IMR-90 (cell line): ENCODE measurements at regions not wholly inside any gene's neighbourhood (a gene's known extent, or its start where the extent isn't known, plus 50 kb on each side); places are given as distances from the start of the nearest gene placed in this dataset.

Experiments
- ATAC-seq: fragments of 200-7000 bp; cut with Tn5 transposase; 2 replicates; pipeline ENCODE4 v1.9.1; 2020; ENCODE audit warnings: low read depth, mild to moderate bottlenecking, moderate library complexity
- BruUV-seq: library from RNA; stranded (reverse); fragments of 400-500 nt; replicated peaks from 2 replicates; lab custom pipeline; 2021; lab: Mats Ljungman, UMichigan
- CTCF ChIA-PET: fragments of 300-600 bp; formaldehyde crosslinking; extraction: SDS; loops from one replicate; lab custom pipeline; 2021; ENCODE audit warnings: antibody characterized with exemption; lab: Yijun Ruan, JAX
- POLR2A ChIA-PET: fragments of 300-600 bp; sonication (Branson Sonifier 250); formaldehyde crosslinking; loops from one replicate; lab custom pipeline; 2022; ENCODE audit warnings: antibody characterized with exemption; ENCODE audit not compliant: unreplicated experiment; lab: Charles Lee
- DNase-seq: peaks from one replicate; pipeline ENCODE4 v3.0.0; 2013
- H2AFZ ChIP-seq: replicated peaks from 2 replicates; pipeline ENCODE3; 2013; ENCODE audit warnings: low read length, mild to moderate bottlenecking; ENCODE audit not compliant: poor library complexity
- H2AK5ac ChIP-seq: 2 replicates; pipeline ENCODE4 v1.6.1; 2013; ENCODE audit warnings: low read depth, low read length, inconsistent platforms
- H2AK9ac ChIP-seq: replicated peaks from 2 replicates; pipeline ENCODE3; 2013; ENCODE audit warnings: mild to moderate bottlenecking, low read depth, low read length, moderate library complexity; ENCODE audit not compliant: poor library complexity
- H2BK120ac ChIP-seq: 2 replicates; pipeline ENCODE4 v1.6.1; 2013; ENCODE audit warnings: low read depth, low read length, inconsistent platforms
- H2BK15ac ChIP-seq: 3 replicates; pipeline ENCODE4 v1.6.1; 2013; ENCODE audit warnings: low read depth, low read length, inconsistent platforms
- H2BK20ac ChIP-seq: 2 replicates; pipeline ENCODE4 v1.6.1; 2013; ENCODE audit warnings: low read depth, mild to moderate bottlenecking, inconsistent platforms, low read length, moderate library complexity
- H2BK5ac ChIP-seq: 2 replicates; pipeline ENCODE4 v1.6.1; 2013; ENCODE audit warnings: mild to moderate bottlenecking, low read depth, low read length, inconsistent platforms; ENCODE audit not compliant: poor library complexity, severe bottlenecking
- H3K14ac ChIP-seq: replicated peaks from 2 replicates; pipeline ENCODE4 v1.6.1; 2013; ENCODE audit warnings: low read depth, low read length, inconsistent platforms
- H3K18ac ChIP-seq: 2 replicates; pipeline ENCODE4 v1.6.1; 2013; ENCODE audit warnings: low read depth, low read length, control low read depth
- H3K23ac ChIP-seq: 2 replicates; pipeline ENCODE4 v1.6.1; 2013; ENCODE audit warnings: low read depth, low read length, inconsistent platforms
- H3K27ac ChIP-seq: 2 replicates; pipeline ENCODE4 v1.5.1; 2013; ENCODE audit warnings: mild to moderate bottlenecking, control low read depth, low read length; ENCODE audit not compliant: insufficient read depth
- H3K27me3 ChIP-seq: 2 replicates; pipeline ENCODE4 v1.6.1; 2013; ENCODE audit warnings: low read length; ENCODE audit not compliant: control insufficient read depth, insufficient read depth
- H3K36me3 ChIP-seq: 2 replicates; pipeline ENCODE4 v1.6.1; 2013; ENCODE audit warnings: low read length, mixed read lengths; ENCODE audit not compliant: control insufficient read depth, insufficient read depth
- H3K4ac ChIP-seq: 2 replicates; pipeline ENCODE4 v1.6.1; 2013; ENCODE audit warnings: low read depth, low read length, inconsistent platforms
- H3K4me1 ChIP-seq: 2 replicates; pipeline ENCODE4 v1.6.1; 2013; ENCODE audit warnings: low read length, mixed read lengths; ENCODE audit not compliant: control insufficient read depth, insufficient read depth
- H3K4me2 ChIP-seq: 2 replicates; pipeline ENCODE4 v1.6.1; 2013; ENCODE audit warnings: low read depth, mild to moderate bottlenecking, control low read depth, low read length, moderate library complexity
- H3K4me3 ChIP-seq: 2 replicates; pipeline ENCODE4 v1.5.1; 2013; ENCODE audit warnings: low read depth, mild to moderate bottlenecking, control low read depth, low read length, moderate library complexity; ENCODE audit not compliant: insufficient read depth
- H3K56ac ChIP-seq: 2 replicates; pipeline ENCODE4 v1.6.1; 2013; ENCODE audit warnings: low read length, inconsistent platforms; ENCODE audit not compliant: insufficient read depth; ENCODE audit errors: extremely low read depth
- H3K79me1 ChIP-seq, 2 experiments: 2 replicates each; pipeline ENCODE4 v1.6.1; 2013; ENCODE audit warnings: low read length in 2 of 2, inconsistent platforms in 1 of 2, low read depth in 1 of 2
- H3K9ac ChIP-seq: 2 replicates; pipeline ENCODE4 v1.6.1; 2013; ENCODE audit warnings: low read depth, low read length, control low read depth
- H3K9me1 ChIP-seq: 2 replicates; pipeline ENCODE4 v1.6.1; 2013; ENCODE audit warnings: low read length, inconsistent platforms; ENCODE audit not compliant: insufficient read depth
- H3K9me3 ChIP-seq: 2 replicates; pipeline ENCODE4 v1.6.1; 2013; ENCODE audit warnings: low read length; ENCODE audit not compliant: control insufficient read depth, insufficient read depth
- H4K20me1 ChIP-seq: 2 replicates; pipeline ENCODE4 v1.6.1; 2013; ENCODE audit warnings: low read length, inconsistent platforms; ENCODE audit not compliant: insufficient read depth
- H4K5ac ChIP-seq: 2 replicates; pipeline ENCODE4 v1.6.1; 2013; ENCODE audit warnings: mild to moderate bottlenecking, low read depth, low read length, control low read depth
- H4K8ac ChIP-seq, 2 experiments: 2 replicates each; pipeline ENCODE4 v1.6.1; 2013; ENCODE audit warnings: low read depth in 2 of 2, low read length in 2 of 2, control low read depth in 1 of 2, inconsistent platforms in 1 of 2
- H4K91ac ChIP-seq: 2 replicates; pipeline ENCODE4 v1.6.1; 2013; ENCODE audit warnings: low read depth, low read length, inconsistent platforms; ENCODE audit not compliant: insufficient read depth
- FOS ChIP-seq: fragments of 150-350 bp; IDR thresholded peaks from 2 replicates; pipeline ENCODE4 v1.6.1; 2016; ENCODE audit warnings: low read depth, low read length
- MAFK ChIP-seq: IDR thresholded peaks from 2 replicates; pipeline ENCODE4 v1.6.1; 2012; ENCODE audit warnings: low read depth, low read length, improper control_type of control experiment
- NFE2L2 ChIP-seq: fragments of 150-350 bp; IDR thresholded peaks from 2 replicates; pipeline ENCODE4 v1.6.1; 2016; ENCODE audit warnings: low read depth, mild to moderate bottlenecking, low read length
- POLR2A ChIP-seq: IDR thresholded peaks from 2 replicates; pipeline ENCODE4 v1.6.1; 2012; ENCODE audit warnings: mild to moderate bottlenecking, low read depth, low read length
- RAD21 ChIP-seq: IDR thresholded peaks from 2 replicates; pipeline ENCODE4 v1.6.1; 2012; ENCODE audit warnings: low read length, improper control_type of control experiment
- RCOR1 ChIP-seq: IDR thresholded peaks from 2 replicates; pipeline ENCODE4 v1.6.1; 2012; ENCODE audit warnings: mild to moderate bottlenecking, low read length, improper control_type of control experiment; ENCODE audit not compliant: insufficient replicate concordance
- RFX5 ChIP-seq: IDR thresholded peaks from 2 replicates; pipeline ENCODE4 v1.8.0; 2012; ENCODE audit warnings: low read depth, mild to moderate bottlenecking, low read length, moderate library complexity
- WGBS, 2 experiments: methylation state at CpG; one replicate each; pipeline versions ENCODE4 v1.1.5 to v1.1.7; 2013; ENCODE audit warnings: missing lambda C conversion rate in 2 of 2; ENCODE audit not compliant: insufficient read length in 1 of 2; ENCODE audit errors: extremely low coverage in 2 of 2; 5-methylcytosine and 5-hydroxymethylcytosine counted together
- dilution Hi-C: fragments of 300-500 bp; cut with HindIII; formaldehyde crosslinking; loops from one replicate; pipeline ENCODE4 v1.14.3; 2018; ENCODE audit warnings: low sequenced_read_pairs; ENCODE audit not compliant: unreplicated experiment
- in situ Hi-C: fragments of 300-500 bp; cut with MboI; formaldehyde crosslinking; loops from 3 replicates; pipeline ENCODE4 v1.14.3; 2019; ENCODE audit warnings: low sequenced_read_pairs, inconsistent platforms, mixed read lengths
- intact Hi-C: fragments of 100-400 bp; cut with micrococcal nuclease; formaldehyde crosslinking; loops from 2 replicates; pipeline ENCODE4 v1.10.0; 2022
- TF ChIP-seq, protein P1 (sequence below): fragments of 150-350 bp; IDR thresholded peaks from 2 replicates; pipeline ENCODE4 v1.6.1; 2016; ENCODE audit warnings: low read depth, mild to moderate bottlenecking, low read length, moderate library complexity, borderline replicate concordance

DNA sequence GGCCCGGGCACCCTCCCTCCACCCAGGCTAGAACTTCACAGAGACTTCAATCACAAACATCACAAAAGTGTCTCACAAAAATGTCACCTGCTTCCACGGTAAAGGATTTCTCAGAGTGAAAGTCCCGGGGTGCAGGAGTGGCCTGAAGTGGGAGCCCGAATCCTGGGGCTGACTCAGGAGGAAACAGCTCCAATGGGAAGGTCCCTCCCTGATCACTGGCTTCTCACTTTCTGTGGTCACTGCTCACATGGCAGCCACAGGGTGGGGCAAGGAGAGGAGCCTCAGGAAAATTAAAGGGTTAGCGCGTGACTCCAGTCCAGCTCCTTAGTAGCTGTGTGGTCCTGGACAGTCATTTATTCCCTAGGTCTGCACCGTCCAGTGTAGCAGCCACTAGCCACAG is 564.5 kb upstream of the B3GAT1 start:
- H3K4me2 ChIP-seq: no peak overlapping the region
- intact Hi-C loops (no loop called here), in situ Hi-C loops (no loop called here), dilution Hi-C loops (no loop called here)
- H4K20me1 ChIP-seq: no peaks in the 10 kb centered on the region
- no peak overlapping the region for H2BK20ac ChIP-seq
- no peak overlapping the region for H4K5ac ChIP-seq
- BruUV-seq: no TSS peak
- ATAC-seq: no peak
- DNase-seq: no peak
- no peak overlapping the region for H3K9ac ChIP-seq
- no peak overlapping the region for H3K4ac ChIP-seq
- WGBS, 2 experiments: no CpG with 5 or more reads among the region's 7 CpGs
- TF ChIP-seq FOS (no peak), MAFK (no peak), RCOR1 (no peak), RFX5 (no peak), NFE2L2 (no peak), POLR2A (no peak), RAD21 (no peak)
- TF ChIP-seq, protein P1, sequence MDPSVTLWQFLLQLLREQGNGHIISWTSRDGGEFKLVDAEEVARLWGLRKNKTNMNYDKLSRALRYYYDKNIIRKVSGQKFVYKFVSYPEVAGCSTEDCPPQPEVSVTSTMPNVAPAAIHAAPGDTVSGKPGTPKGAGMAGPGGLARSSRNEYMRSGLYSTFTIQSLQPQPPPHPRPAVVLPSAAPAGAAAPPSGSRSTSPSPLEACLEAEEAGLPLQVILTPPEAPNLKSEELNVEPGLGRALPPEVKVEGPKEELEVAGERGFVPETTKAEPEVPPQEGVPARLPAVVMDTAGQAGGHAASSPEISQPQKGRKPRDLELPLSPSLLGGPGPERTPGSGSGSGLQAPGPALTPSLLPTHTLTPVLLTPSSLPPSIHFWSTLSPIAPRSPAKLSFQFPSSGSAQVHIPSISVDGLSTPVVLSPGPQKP: no peak
- no peak overlapping the region for H4K8ac ChIP-seq
- H3K27me3 ChIP-seq: no peaks in the 10 kb centered on the region
- no peak overlapping the region for H3K14ac ChIP-seq
- peaks cover 17% of the 10 kb centered on the region; the same call in 1 of the 2 replicates for H3K9me3 ChIP-seq
- H3K4me1 ChIP-seq: no peaks in the 10 kb centered on the region
- no peak overlapping the region for H3K4me3 ChIP-seq
- H3K56ac ChIP-seq: no peak overlapping the region
- H2AK5ac ChIP-seq: no peak overlapping the region
- no peak overlapping the region for H3K18ac ChIP-seq
- no peak overlapping the region for H2BK5ac ChIP-seq
- H2BK120ac ChIP-seq: no peak overlapping the region
- no peak overlapping the region for H2AK9ac ChIP-seq
- H3K79me1 ChIP-seq: no peaks in the 10 kb centered on the region
- H3K23ac ChIP-seq: no peak overlapping the region
- no peak overlapping the region for H4K91ac ChIP-seq
- no peak overlapping the region for H2BK15ac ChIP-seq
- ChIA-PET CTCF (no interaction called here), POLR2A (no interaction called here)
- no peaks in the 10 kb centered on the region for H3K36me3 ChIP-seq
- H3K9me1 ChIP-seq: no peaks in the 10 kb centered on the region
- H2AFZ ChIP-seq: no peak overlapping the region
- H3K27ac ChIP-seq: no peak overlapping the region
